HEK293 (cell line): ENCODE measurements at regions not wholly inside any gene's neighbourhood (a gene's known extent, or its start where the extent isn't known, plus 50 kb on each side); places are given as distances from the start of the nearest gene placed in this dataset.

ENCODE experiments used
- CTCF ChIA-PET: fragments of 350-600 bp; formaldehyde crosslinking; extraction: SDS; loops from one replicate; lab custom pipeline; 2021; ENCODE audit warnings: antibody characterized with exemption; lab: Yijun Ruan, JAX
- POLR2A ChIA-PET: fragments of 300-600 bp; formaldehyde crosslinking; extraction: SDS; loops from one replicate; lab custom pipeline; 2020; ENCODE audit warnings: antibody characterized with exemption, inconsistent platforms; lab: Yijun Ruan, JAX
- H3K27ac ChIP-seq: fragments of 200-500 bp; sonication (Bioruptor generic); 2 replicates; pipeline ENCODE4 v1.5.1; 2014; ENCODE audit warnings: low read depth, low read length, control low read depth, inconsistent platforms; ENCODE audit errors: extremely low read depth
- H3K36me3 ChIP-seq, 2 experiments: fragments of 200-500 bp in 1 of 2; sonication (Bioruptor generic) in 1 of 2; 1 replicate in 1 of 2; 2 replicates in 1 of 2; pipeline ENCODE4 v1.5.1; 2014 to 2017; ENCODE audit warnings: inconsistent platforms in 2 of 2, low read length in 2 of 2; ENCODE audit not compliant: control insufficient read depth in 2 of 2, insufficient read depth in 1 of 2
- H3K4me1 ChIP-seq: fragments of 200-500 bp; sonication (Bioruptor generic); 2 replicates; pipeline ENCODE4 v1.5.1; 2014; ENCODE audit warnings: mild to moderate bottlenecking, low read length, inconsistent platforms; ENCODE audit not compliant: control insufficient read depth, insufficient read depth
- H3K4me3 ChIP-seq: 2 replicates; pipeline ENCODE4 v1.5.1; 2011; ENCODE audit warnings: low read depth, mild to moderate bottlenecking, control low read depth, low read length, moderate library complexity
- H3K9me3 ChIP-seq: fragments of 200-500 bp; sonication (Bioruptor generic); 2 replicates; pipeline ENCODE4 v1.5.1; 2014; ENCODE audit warnings: low read depth, low read length, inconsistent platforms; ENCODE audit not compliant: control insufficient read depth, insufficient read depth
- GLI4 ChIP-seq: fragments of 450-650 bp; formaldehyde crosslinking; IDR thresholded peaks from 2 replicates; pipeline ENCODE4 v1.5.1; 2016; ENCODE audit warnings: missing biosample characterization, missing genetic modification characterization
- HOXC10 ChIP-seq: sonication (generic); formaldehyde crosslinking; IDR thresholded peaks from 2 replicates; pipeline ENCODE4 v1.8.1; 2023; ENCODE audit warnings: mild to moderate bottlenecking, missing genetic modification reagents
- HOXD13 ChIP-seq: sonication (generic); formaldehyde crosslinking; IDR thresholded peaks from 2 replicates; pipeline ENCODE4 v1.8.0; 2022; ENCODE audit warnings: missing genetic modification reagents, borderline replicate concordance
- KLF9 ChIP-seq: fragments of 450-650 bp; formaldehyde crosslinking; IDR thresholded peaks from 2 replicates; pipeline ENCODE4 v1.5.1; 2016; ENCODE audit warnings: missing biosample characterization, missing genetic modification characterization, low read depth
- MEIS1 ChIP-seq: sonication (generic); formaldehyde crosslinking; IDR thresholded peaks from 2 replicates; pipeline ENCODE4 v1.8.1; 2022; ENCODE audit warnings: missing genetic modification reagents, mild to moderate bottlenecking, borderline replicate concordance
- OVOL3 ChIP-seq: fragments of 450-650 bp; formaldehyde crosslinking; IDR thresholded peaks from 2 replicates; pipeline ENCODE4 v1.5.1; 2016; ENCODE audit warnings: missing biosample characterization, missing genetic modification characterization
- WT1 ChIP-seq: fragments of 450-650 bp; formaldehyde crosslinking; IDR thresholded peaks from 2 replicates; pipeline ENCODE4 v1.5.1; 2016; ENCODE audit warnings: missing biosample characterization, missing genetic modification characterization
- ZBTB17 ChIP-seq: fragments of 450-650 bp; formaldehyde crosslinking; IDR thresholded peaks from 2 replicates; pipeline ENCODE4 v1.5.1; 2016; ENCODE audit warnings: missing biosample characterization, missing genetic modification characterization
- ZFHX2 ChIP-seq: fragments of 450-650 bp; formaldehyde crosslinking; conservative IDR thresholded peaks from 2 replicates; pipeline ENCODE4 v1.5.1; 2016; ENCODE audit warnings: missing biosample characterization, missing genetic modification characterization
- ZNF10 ChIP-seq: fragments of 450-650 bp; formaldehyde crosslinking; IDR thresholded peaks from 2 replicates; pipeline ENCODE4 v1.5.1; 2017; ENCODE audit warnings: missing biosample characterization, missing genetic modification characterization
- ZNF174 ChIP-seq: fragments of 450-650 bp; formaldehyde crosslinking; IDR thresholded peaks from 2 replicates; pipeline ENCODE4 v1.5.0; 2017; ENCODE audit warnings: missing biosample characterization, mild to moderate bottlenecking, missing genetic modification characterization
- ZNF23 ChIP-seq: fragments of 450-650 bp; formaldehyde crosslinking; IDR thresholded peaks from 2 replicates; pipeline ENCODE4 v1.5.1; 2016; ENCODE audit warnings: missing biosample characterization, missing genetic modification characterization, borderline replicate concordance
- ZNF514 ChIP-seq: fragments of 450-650 bp; formaldehyde crosslinking; IDR thresholded peaks from 2 replicates; pipeline ENCODE4 v1.5.1; 2016; ENCODE audit warnings: missing biosample characterization, missing genetic modification characterization
- ZNF518A ChIP-seq: fragments of 450-650 bp; formaldehyde crosslinking; conservative IDR thresholded peaks from 2 replicates; pipeline ENCODE4 v1.5.1; 2016; ENCODE audit warnings: low read depth, missing biosample characterization, missing genetic modification characterization
- ZNF600 ChIP-seq: fragments of 450-650 bp; formaldehyde crosslinking; IDR thresholded peaks from 2 replicates; pipeline ENCODE4 v1.5.1; 2016; ENCODE audit warnings: missing biosample characterization, missing genetic modification characterization
- ZNF621 ChIP-seq: fragments of 450-650 bp; formaldehyde crosslinking; IDR thresholded peaks from 2 replicates; pipeline ENCODE4 v1.5.1; 2017; ENCODE audit warnings: missing biosample characterization, missing genetic modification characterization
- ZNF623 ChIP-seq: fragments of 450-650 bp; formaldehyde crosslinking; IDR thresholded peaks from 2 replicates; pipeline ENCODE4 v1.5.1; 2016; ENCODE audit warnings: missing biosample characterization, missing genetic modification characterization
- TF ChIP-seq, protein P1 (sequence below): fragments of 450-650 bp; IDR thresholded peaks from 2 replicates; pipeline ENCODE4 v1.5.1; 2018; ENCODE audit warnings: missing biosample characterization, missing genetic modification characterization
- TF ChIP-seq, protein P2 (sequence below): fragments of 450-650 bp; formaldehyde crosslinking; IDR thresholded peaks from 2 replicates; pipeline ENCODE4 v1.5.1; 2016; ENCODE audit warnings: missing biosample characterization, missing genetic modification characterization
- TF ChIP-seq, protein P3 (sequence below): fragments of 450-650 bp; formaldehyde crosslinking; optimal IDR thresholded peaks from 2 replicates; pipeline ENCODE3; 2016; ENCODE audit warnings: missing biosample characterization, mild to moderate bottlenecking, missing genetic modification characterization
- TF ChIP-seq, protein P4 (sequence below): sonication (generic); formaldehyde crosslinking; IDR thresholded peaks from 2 replicates; pipeline ENCODE4 v1.8.1; 2022; ENCODE audit warnings: mild to moderate bottlenecking, moderate library complexity, missing genetic modification reagents
- TF ChIP-seq, protein P5 (sequence below): fragments of 450-650 bp; IDR thresholded peaks from 2 replicates; pipeline ENCODE4 v1.5.1; 2018; ENCODE audit warnings: missing biosample characterization, mild to moderate bottlenecking, missing genetic modification characterization

- TF ChIP-seq ZNF518A (tag by site-specific recombination), result no peak
- TF ChIP-seq, protein P1, sequence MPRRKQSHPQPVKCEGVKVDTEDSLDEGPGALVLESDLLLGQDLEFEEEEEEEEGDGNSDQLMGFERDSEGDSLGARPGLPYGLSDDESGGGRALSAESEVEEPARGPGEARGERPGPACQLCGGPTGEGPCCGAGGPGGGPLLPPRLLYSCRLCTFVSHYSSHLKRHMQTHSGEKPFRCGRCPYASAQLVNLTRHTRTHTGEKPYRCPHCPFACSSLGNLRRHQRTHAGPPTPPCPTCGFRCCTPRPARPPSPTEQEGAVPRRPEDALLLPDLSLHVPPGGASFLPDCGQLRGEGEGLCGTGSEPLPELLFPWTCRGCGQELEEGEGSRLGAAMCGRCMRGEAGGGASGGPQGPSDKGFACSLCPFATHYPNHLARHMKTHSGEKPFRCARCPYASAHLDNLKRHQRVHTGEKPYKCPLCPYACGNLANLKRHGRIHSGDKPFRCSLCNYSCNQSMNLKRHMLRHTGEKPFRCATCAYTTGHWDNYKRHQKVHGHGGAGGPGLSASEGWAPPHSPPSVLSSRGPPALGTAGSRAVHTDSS (tag by site-specific recombination), result no peak
- TF ChIP-seq, protein P2, sequence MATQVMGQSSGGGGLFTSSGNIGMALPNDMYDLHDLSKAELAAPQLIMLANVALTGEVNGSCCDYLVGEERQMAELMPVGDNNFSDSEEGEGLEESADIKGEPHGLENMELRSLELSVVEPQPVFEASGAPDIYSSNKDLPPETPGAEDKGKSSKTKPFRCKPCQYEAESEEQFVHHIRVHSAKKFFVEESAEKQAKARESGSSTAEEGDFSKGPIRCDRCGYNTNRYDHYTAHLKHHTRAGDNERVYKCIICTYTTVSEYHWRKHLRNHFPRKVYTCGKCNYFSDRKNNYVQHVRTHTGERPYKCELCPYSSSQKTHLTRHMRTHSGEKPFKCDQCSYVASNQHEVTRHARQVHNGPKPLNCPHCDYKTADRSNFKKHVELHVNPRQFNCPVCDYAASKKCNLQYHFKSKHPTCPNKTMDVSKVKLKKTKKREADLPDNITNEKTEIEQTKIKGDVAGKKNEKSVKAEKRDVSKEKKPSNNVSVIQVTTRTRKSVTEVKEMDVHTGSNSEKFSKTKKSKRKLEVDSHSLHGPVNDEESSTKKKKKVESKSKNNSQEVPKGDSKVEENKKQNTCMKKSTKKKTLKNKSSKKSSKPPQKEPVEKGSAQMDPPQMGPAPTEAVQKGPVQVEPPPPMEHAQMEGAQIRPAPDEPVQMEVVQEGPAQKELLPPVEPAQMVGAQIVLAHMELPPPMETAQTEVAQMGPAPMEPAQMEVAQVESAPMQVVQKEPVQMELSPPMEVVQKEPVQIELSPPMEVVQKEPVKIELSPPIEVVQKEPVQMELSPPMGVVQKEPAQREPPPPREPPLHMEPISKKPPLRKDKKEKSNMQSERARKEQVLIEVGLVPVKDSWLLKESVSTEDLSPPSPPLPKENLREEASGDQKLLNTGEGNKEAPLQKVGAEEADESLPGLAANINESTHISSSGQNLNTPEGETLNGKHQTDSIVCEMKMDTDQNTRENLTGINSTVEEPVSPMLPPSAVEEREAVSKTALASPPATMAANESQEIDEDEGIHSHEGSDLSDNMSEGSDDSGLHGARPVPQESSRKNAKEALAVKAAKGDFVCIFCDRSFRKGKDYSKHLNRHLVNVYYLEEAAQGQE (tag by site-specific recombination), result no peak
- no peak for TF ChIP-seq ZNF600
- no peak for TF ChIP-seq ZBTB17
Observed at GRCh38 chr7:40969641-40970040, 733.2 kb downstream of the INHBA start (continued).

GRCh38 chr7:40966693-40967092, 736.2 kb downstream of the INHBA start:
- Histone ChIP-seq H3K4me3 (no peak overlapping the region), H3K36me3 (no peaks in the 10 kb centered on the region), H3K27ac (no peak overlapping the region), H3K4me1 (0 out of 2 replicates have a peak, but pooled peaks cover 2% of the 10 kb centered on the region), H3K9me3 (no peaks in the 10 kb centered on the region)
- CTCF ChIA-PET, result no interaction called here
- POLR2A ChIA-PET, result interaction anchor here (0.6 kb wide), 1 partner anchor 855 kb away, joined by 5 read pairs; no protein-coding TSS in a partner anchor
- TF ChIP-seq GLI4 (tag by site-specific recombination), result no peak
- no peak for TF ChIP-seq OVOL3 (tag by site-specific recombination)
- TF ChIP-seq HOXC10 (CRISPR knock-in tag), result no peak
- no peak for TF ChIP-seq ZFHX2 (tag by site-specific recombination)
- TF ChIP-seq, protein P3, sequence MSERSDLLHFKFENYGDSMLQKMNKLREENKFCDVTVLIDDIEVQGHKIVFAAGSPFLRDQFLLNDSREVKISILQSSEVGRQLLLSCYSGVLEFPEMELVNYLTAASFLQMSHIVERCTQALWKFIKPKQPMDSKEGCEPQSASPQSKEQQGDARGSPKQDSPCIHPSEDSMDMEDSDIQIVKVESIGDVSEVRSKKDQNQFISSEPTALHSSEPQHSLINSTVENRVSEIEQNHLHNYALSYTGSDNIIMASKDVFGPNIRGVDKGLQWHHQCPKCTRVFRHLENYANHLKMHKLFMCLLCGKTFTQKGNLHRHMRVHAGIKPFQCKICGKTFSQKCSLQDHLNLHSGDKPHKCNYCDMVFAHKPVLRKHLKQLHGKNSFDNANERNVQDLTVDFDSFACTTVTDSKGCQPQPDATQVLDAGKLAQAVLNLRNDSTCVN (tag by site-specific recombination), result no peak
- no peak for TF ChIP-seq ZNF10 (tag by site-specific recombination)
- no peak for TF ChIP-seq ZNF621
- no peak for TF ChIP-seq ZNF623 (tag by site-specific recombination)
- no peak for TF ChIP-seq WT1 (tag by site-specific recombination)
- TF ChIP-seq ZNF23 (tag by site-specific recombination), result no peak
- TF ChIP-seq MEIS1 (CRISPR knock-in tag), result no peak
- no peak for TF ChIP-seq ZNF174 (tag by site-specific recombination)
- TF ChIP-seq, protein P4, sequence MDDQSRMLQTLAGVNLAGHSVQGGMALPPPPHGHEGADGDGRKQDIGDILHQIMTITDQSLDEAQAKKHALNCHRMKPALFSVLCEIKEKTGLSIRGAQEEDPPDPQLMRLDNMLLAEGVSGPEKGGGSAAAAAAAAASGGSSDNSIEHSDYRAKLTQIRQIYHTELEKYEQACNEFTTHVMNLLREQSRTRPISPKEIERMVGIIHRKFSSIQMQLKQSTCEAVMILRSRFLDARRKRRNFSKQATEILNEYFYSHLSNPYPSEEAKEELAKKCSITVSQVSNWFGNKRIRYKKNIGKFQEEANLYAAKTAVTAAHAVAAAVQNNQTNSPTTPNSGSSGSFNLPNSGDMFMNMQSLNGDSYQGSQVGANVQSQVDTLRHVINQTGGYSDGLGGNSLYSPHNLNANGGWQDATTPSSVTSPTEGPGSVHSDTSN (CRISPR knock-in tag), result no peak
- TF ChIP-seq, protein P5, sequence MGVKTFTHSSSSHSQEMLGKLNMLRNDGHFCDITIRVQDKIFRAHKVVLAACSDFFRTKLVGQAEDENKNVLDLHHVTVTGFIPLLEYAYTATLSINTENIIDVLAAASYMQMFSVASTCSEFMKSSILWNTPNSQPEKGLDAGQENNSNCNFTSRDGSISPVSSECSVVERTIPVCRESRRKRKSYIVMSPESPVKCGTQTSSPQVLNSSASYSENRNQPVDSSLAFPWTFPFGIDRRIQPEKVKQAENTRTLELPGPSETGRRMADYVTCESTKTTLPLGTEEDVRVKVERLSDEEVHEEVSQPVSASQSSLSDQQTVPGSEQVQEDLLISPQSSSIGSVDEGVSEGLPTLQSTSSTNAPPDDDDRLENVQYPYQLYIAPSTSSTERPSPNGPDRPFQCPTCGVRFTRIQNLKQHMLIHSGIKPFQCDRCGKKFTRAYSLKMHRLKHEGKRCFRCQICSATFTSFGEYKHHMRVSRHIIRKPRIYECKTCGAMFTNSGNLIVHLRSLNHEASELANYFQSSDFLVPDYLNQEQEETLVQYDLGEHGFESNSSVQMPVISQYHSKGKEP (tag by site-specific recombination), result no peak
- TF ChIP-seq HOXD13 (CRISPR knock-in tag), result no peak
- TF ChIP-seq KLF9 (tag by site-specific recombination), result no peak
- no peak for TF ChIP-seq ZNF514 (tag by site-specific recombination)
